ENCODE measurements at regions not wholly inside any gene's neighbourhood (a gene's known extent, or its start where the extent isn't known, plus 50 kb on each side); places are given as distances from the start of the nearest gene placed in this dataset.

DNA sequence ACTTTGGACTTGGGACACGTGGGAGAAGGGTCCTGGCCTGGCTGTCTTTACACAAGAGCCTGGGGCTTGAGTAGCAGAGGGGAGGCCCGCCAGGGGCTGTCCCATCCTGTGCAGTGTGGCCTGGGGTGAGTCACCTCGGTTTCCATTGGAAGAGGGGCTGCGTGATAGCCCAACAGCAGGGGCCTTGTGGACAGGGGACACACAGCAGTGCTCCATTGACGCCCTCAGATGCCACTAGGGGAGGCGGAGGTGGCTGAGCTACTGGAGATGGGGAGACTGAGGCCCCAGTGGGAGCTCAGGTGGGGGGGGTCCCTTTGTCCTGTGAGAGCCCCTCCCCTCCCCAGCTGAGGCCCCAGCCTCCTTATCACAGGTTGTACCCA is 50.0 kb upstream of the RNU6ATAC start:
- TF ChIP-seq, protein P1, sequence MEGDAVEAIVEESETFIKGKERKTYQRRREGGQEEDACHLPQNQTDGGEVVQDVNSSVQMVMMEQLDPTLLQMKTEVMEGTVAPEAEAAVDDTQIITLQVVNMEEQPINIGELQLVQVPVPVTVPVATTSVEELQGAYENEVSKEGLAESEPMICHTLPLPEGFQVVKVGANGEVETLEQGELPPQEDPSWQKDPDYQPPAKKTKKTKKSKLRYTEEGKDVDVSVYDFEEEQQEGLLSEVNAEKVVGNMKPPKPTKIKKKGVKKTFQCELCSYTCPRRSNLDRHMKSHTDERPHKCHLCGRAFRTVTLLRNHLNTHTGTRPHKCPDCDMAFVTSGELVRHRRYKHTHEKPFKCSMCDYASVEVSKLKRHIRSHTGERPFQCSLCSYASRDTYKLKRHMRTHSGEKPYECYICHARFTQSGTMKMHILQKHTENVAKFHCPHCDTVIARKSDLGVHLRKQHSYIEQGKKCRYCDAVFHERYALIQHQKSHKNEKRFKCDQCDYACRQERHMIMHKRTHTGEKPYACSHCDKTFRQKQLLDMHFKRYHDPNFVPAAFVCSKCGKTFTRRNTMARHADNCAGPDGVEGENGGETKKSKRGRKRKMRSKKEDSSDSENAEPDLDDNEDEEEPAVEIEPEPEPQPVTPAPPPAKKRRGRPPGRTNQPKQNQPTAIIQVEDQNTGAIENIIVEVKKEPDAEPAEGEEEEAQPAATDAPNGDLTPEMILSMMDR (IDR thresholded peaks at IDR 0.05; ENCODE audit: poor library complexity) = no peak
- TF ChIP-seq EZH2 (IDR thresholded peaks at IDR 0.05; ENCODE audit: borderline replicate concordance) = no peak

Measured in hepatocyte (in vitro differentiated cells).